PC-9 (cell line): ENCODE measurements at regions not wholly inside any gene's neighbourhood (a gene's known extent, or its start where the extent isn't known, plus 50 kb on each side); places are given as distances from the start of the nearest gene placed in this dataset.

Experiments used
- BruUV-seq: library from RNA; stranded (reverse); fragments of 400-500 nt; replicated peaks from 2 replicates; lab custom pipeline; 2021; lab: Mats Ljungman, UMichigan
- CTCF ChIA-PET: fragments of 300-600 bp; sonication (Branson Sonifier 250); formaldehyde crosslinking; loops from one replicate; lab custom pipeline; 2022; ENCODE audit warnings: antibody characterized with exemption; lab: Charles Lee
- POLR2A ChIA-PET: fragments of 300-600 bp; sonication (Branson Sonifier 250); formaldehyde crosslinking; loops from one replicate; lab custom pipeline; 2022; ENCODE audit warnings: antibody characterized with exemption; ENCODE audit not compliant: unreplicated experiment; lab: Charles Lee
- DNase-seq, 2 experiments: peaks; one replicate each; pipeline versions ENCODE4 v3.0.0 to v3.0.0-alpha.2; 2015 to 2022; ENCODE audit warnings: mixed read lengths in 1 of 2
- H2AFZ ChIP-seq: fragments of 200-600 bp; sonication (generic); 2 replicates; pipeline ENCODE4 v1.8.1; 2017; ENCODE audit warnings: antibody characterized with exemption
- H3F3A ChIP-seq: fragments of 200-600 bp; sonication (generic); 2 replicates; pipeline ENCODE4 v1.8.1; 2017; ENCODE audit warnings: antibody characterized with exemption, mild to moderate bottlenecking, low read depth; ENCODE audit not compliant: insufficient read depth
- H3K27ac ChIP-seq: fragments of 200-600 bp; sonication (generic); 2 replicates; pipeline ENCODE4 v1.6.1; 2016; ENCODE audit warnings: mixed run types
- H3K27me3 ChIP-seq: fragments of 200-600 bp; sonication (generic); 2 replicates; pipeline ENCODE4 v1.6.1; 2016; ENCODE audit warnings: low read depth, mixed run types; ENCODE audit not compliant: insufficient read depth
- H3K36me3 ChIP-seq: fragments of 200-600 bp; sonication (generic); 2 replicates; pipeline ENCODE4 v1.6.1; 2016; ENCODE audit warnings: low read depth, mixed run types
- H3K4me1 ChIP-seq: fragments of 200-600 bp; sonication (generic); replicated peaks from 2 replicates; pipeline ENCODE4 v1.6.1; 2016; ENCODE audit warnings: mixed run types; ENCODE audit not compliant: insufficient read depth
- H3K4me2 ChIP-seq: fragments of 200-600 bp; sonication (generic); 2 replicates; pipeline ENCODE4 v1.6.1; 2017; ENCODE audit warnings: mixed run types
- H3K4me3 ChIP-seq: fragments of 200-600 bp; sonication (generic); 2 replicates; pipeline ENCODE4 v1.6.1; 2016; ENCODE audit warnings: mixed run types
- H3K79me2 ChIP-seq: fragments of 200-600 bp; sonication (generic); 2 replicates; pipeline ENCODE4 v1.6.1; 2017; ENCODE audit warnings: low read depth, mixed run types
- H3K9me2 ChIP-seq: fragments of 200-600 bp; sonication (generic); 2 replicates; pipeline ENCODE4 v1.8.1; 2017; ENCODE audit warnings: mild to moderate bottlenecking; ENCODE audit not compliant: insufficient read depth
- H3K9me3 ChIP-seq: fragments of 200-600 bp; sonication (generic); 2 replicates; pipeline ENCODE4 v1.8.1; 2016; ENCODE audit warnings: low read depth; ENCODE audit not compliant: insufficient read depth
- H4K20me1 ChIP-seq: fragments of 200-600 bp; sonication (generic); 2 replicates; pipeline ENCODE4 v1.8.1; 2017; ENCODE audit not compliant: insufficient read depth
- CTCF ChIP-seq: fragments of 200-600 bp; sonication (generic); conservative IDR thresholded peaks from 2 replicates; pipeline ENCODE4 v1.6.1; 2017; ENCODE audit warnings: mixed run types, antibody characterized with exemption, mild to moderate bottlenecking, moderate library complexity
- EZH2 ChIP-seq: fragments of 200-600 bp; sonication (generic); IDR thresholded peaks from 2 replicates; pipeline ENCODE4 v1.8.0; 2017; ENCODE audit warnings: antibody characterized with exemption, low read depth
- intact Hi-C: fragments of 100-400 bp; cut with micrococcal nuclease; formaldehyde crosslinking; loops from one replicate; pipeline ENCODE4 v1.10.0; 2022; ENCODE audit not compliant: unreplicated experiment

- H3F3A ChIP-seq = no peaks in the 10 kb centered on the region
- no peak overlapping the region for H3K4me2 ChIP-seq
- H3K4me3 ChIP-seq = no peak overlapping the region
- no TSS peak for BruUV-seq
- DNase-seq = no peak
- intact Hi-C loops = no loop called here
- no peak overlapping the region for H2AFZ ChIP-seq
- TF ChIP-seq EZH2 (no peak), CTCF (no peak)
- no peaks in the 10 kb centered on the region for H3K9me2 ChIP-seq
- ChIA-PET CTCF (no interaction called here), POLR2A (no interaction called here)
- no peaks in the 10 kb centered on the region for H4K20me1 ChIP-seq
- H3K27ac ChIP-seq = no peak overlapping the region
- no peaks in the 10 kb centered on the region for H3K79me2 ChIP-seq
- no peaks in the 10 kb centered on the region for H3K9me3 ChIP-seq
- no peaks in the 10 kb centered on the region for H3K4me1 ChIP-seq
- no peaks in the 10 kb centered on the region for H3K36me3 ChIP-seq
- H3K27me3 ChIP-seq = peaks cover 7% of the 10 kb centered on the region; the same call in 1 of the 2 replicates
Observed at GRCh38 chr12:24462946-24463345, 486.0 kb downstream of the BCAT1 start.

- Histone ChIP-seq H2AFZ (no peak overlapping the region), H3K36me3 (no peaks in the 10 kb centered on the region), H3K4me3 (no peak overlapping the region), H3K4me1 (no peaks in the 10 kb centered on the region), H3K9me3 (no peaks in the 10 kb centered on the region), H3K4me2 (no peak overlapping the region), H3K27ac (no peak overlapping the region), H3K9me2 (no peaks in the 10 kb centered on the region), H3F3A (no peaks in the 10 kb centered on the region), H4K20me1 (no peaks in the 10 kb centered on the region), H3K79me2 (no peaks in the 10 kb centered on the region), H3K27me3 (peaks cover 19% of the 10 kb centered on the region)
- BruUV-seq = no TSS peak
- ChIA-PET POLR2A (no interaction called here), CTCF (no interaction called here)
- DNase-seq = no peak
- intact Hi-C loops = no loop called here
- TF ChIP-seq EZH2 = no peak
- no peak for TF ChIP-seq CTCF
Observed at GRCh38 chr12:24460506-24460905, 488.4 kb downstream of the BCAT1 start.

GRCh38 chr12:24460099-24460498 lies 488.8 kb downstream of the BCAT1 start:
- Histone ChIP-seq H3K4me2 (no peak overlapping the region), H3K79me2 (no peaks in the 10 kb centered on the region), H3K36me3 (no peaks in the 10 kb centered on the region), H3K9me3 (no peaks in the 10 kb centered on the region), H4K20me1 (no peaks in the 10 kb centered on the region), H3K4me1 (no peaks in the 10 kb centered on the region), H2AFZ (no peak overlapping the region), H3F3A (no peaks in the 10 kb centered on the region), H3K27me3 (peaks cover 23% of the 10 kb centered on the region), H3K27ac (no peak overlapping the region), H3K9me2 (no peaks in the 10 kb centered on the region), H3K4me3 (no peak overlapping the region)
- ChIA-PET POLR2A (no interaction called here), CTCF (no interaction called here)
- no peak for DNase-seq
- intact Hi-C loops = no loop called here
- TF ChIP-seq EZH2 (no peak), CTCF (no peak)
- no TSS peak for BruUV-seq
